Activated naive CD8-positive, alpha-beta T cell treated with anti-CD3 and anti-CD28 coated beads, Interleukin-2, amount 50 U/mL, for 24 hours (primary cell): ENCODE measurements at regions not wholly inside any gene's neighbourhood (a gene's known extent, or its start where the extent isn't known, plus 50 kb on each side); places are given as distances from the start of the nearest gene placed in this dataset.
"Not testable (repeated sequence)": the region's sequence is repeated elsewhere in the genome, so short reads cannot be mapped to it uniquely, and the experiment has no call there.

Experiments
- ATAC-seq: fragments of 150-1000 bp; cut with Tn5 transposase; one replicate; pipeline ENCODE4 v1.10.0; 2021
- DNase-seq: peaks from one replicate; pipeline ENCODE4 v3.0.0; 2021
- H3K27ac Mint-ChIP-seq: one replicate; pipeline ENCODE4 v1.8.0; 2021; ENCODE audit warnings: mild to moderate bottlenecking, mixed read lengths
- H3K27me3 Mint-ChIP-seq: one replicate; pipeline ENCODE4 v1.8.0; 2021; ENCODE audit warnings: mixed read lengths
- H3K36me3 Mint-ChIP-seq: one replicate; pipeline ENCODE4 v1.8.0; 2021; ENCODE audit warnings: low read depth, mixed read lengths
- H3K4me1 Mint-ChIP-seq: one replicate; pipeline ENCODE4 v1.8.0; 2021; ENCODE audit warnings: mixed read lengths
- H3K4me3 Mint-ChIP-seq: one replicate; pipeline ENCODE4 v1.8.0; 2021; ENCODE audit warnings: mild to moderate bottlenecking, moderate library complexity, mixed read lengths
- H3K9me3 Mint-ChIP-seq: one replicate; pipeline ENCODE4 v1.8.0; 2021; ENCODE audit warnings: mixed read lengths

GRCh38 chr2:89850881-89851582 lies 1159.6 kb downstream of the RPIA start:
- no peaks in the 10 kb centered on the region for H3K9me3 Mint-ChIP-seq
- DNase-seq (no peak), ATAC-seq (no peak)
- no peaks in the 10 kb centered on the region for H3K27me3 Mint-ChIP-seq
- no peak overlapping the region for H3K4me3 Mint-ChIP-seq
- H3K4me1 Mint-ChIP-seq, result no peaks in the 10 kb centered on the region
- no peak overlapping the region for H3K27ac Mint-ChIP-seq
- no peaks in the 10 kb centered on the region for H3K36me3 Mint-ChIP-seq

DNA sequence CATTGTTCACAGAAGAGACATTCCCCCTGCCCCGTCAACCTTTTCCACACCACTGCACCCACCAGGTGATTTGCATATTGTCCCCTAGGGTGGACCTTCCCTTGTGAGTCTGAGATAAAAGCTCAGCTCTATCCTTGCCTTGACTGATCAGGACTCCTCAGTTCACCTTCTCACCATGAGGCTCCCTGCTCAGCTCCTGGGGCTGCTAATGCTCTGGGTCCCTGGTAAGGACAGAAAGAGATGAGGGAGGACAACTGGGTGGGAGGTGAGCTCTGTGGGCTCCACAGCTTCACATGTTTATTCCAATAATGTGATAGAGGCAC lies 1160.1 kb downstream of the RPIA start:
- Mint-ChIP-seq H3K4me1 (no peaks in the 10 kb centered on the region), H3K4me3 (no peak overlapping the region), H3K27me3 (no peaks in the 10 kb centered on the region), H3K36me3 (no peaks in the 10 kb centered on the region), H3K9me3 (no peaks in the 10 kb centered on the region), H3K27ac (no peak overlapping the region)
- ATAC-seq (no peak), DNase-seq (no peak)

DNA sequence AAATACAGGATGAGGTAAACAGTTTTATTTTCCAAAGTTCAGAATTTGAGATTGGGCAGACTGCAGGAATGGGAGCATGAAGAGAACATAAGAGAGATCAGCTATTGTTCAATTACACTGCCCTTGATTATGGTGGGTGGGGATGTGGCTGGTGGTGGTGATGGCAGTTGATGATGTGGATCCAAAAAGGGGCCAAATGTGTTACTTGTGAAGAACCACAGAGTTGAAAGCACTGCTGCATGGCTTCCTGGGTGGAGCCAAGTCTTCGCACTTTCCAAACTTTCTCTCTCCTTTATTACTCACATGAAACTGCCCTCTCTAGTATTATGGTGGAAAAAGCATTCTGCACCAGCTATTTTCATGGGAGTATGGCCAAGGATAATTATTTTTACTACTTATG lies 1162.0 kb downstream of the RPIA start:
- H3K27ac Mint-ChIP-seq, ATAC-seq, H3K36me3 Mint-ChIP-seq, H3K4me3 Mint-ChIP-seq, H3K4me1 Mint-ChIP-seq, H3K9me3 Mint-ChIP-seq, H3K27me3 Mint-ChIP-seq, DNase-seq: not testable (repeated sequence)

DNA sequence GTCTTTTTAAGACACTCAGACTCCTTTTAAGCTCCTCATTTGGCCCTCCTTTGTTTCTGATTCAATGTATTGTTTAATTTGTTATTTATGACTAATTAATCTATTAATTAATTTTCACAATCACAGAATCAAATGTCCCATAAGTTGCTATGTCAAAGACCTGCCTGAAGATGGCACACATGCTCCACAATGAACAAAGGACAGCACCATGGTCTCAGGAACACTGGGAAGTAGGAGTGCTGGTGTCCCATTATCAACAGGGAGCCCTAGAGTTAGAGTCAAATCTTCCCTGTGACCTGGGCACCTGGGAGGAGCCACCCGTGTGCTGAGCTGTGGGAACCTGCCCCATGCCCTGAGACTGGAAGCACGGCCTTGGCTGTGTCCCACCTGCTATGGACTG lies 1164.3 kb downstream of the RPIA start:
- not testable (repeated sequence) for H3K4me1 Mint-ChIP-seq, H3K36me3 Mint-ChIP-seq, H3K9me3 Mint-ChIP-seq, DNase-seq, ATAC-seq, H3K27ac Mint-ChIP-seq, H3K27me3 Mint-ChIP-seq, H3K4me3 Mint-ChIP-seq

DNA sequence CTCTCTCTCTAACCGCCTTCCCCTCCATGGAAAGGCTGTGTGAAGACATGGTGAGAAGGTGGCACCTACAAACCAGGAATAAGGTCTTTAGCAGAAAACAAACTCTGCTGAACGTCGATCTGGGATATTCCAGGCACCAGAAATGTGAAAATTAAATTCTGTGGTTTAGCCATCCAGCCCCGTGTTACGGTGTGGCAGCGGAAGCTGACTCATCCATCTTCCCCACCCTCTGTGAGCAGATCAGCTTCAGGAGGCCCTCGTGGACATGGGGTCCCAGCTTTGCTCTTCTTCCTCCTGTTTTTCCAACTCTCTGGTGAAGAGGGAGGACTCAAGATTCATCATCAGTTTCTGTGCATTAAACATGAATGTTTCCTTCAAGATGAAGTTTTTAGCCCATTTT lies 1164.8 kb downstream of the RPIA start:
- H3K4me1 Mint-ChIP-seq, H3K9me3 Mint-ChIP-seq, H3K27ac Mint-ChIP-seq, ATAC-seq, H3K4me3 Mint-ChIP-seq, H3K27me3 Mint-ChIP-seq, DNase-seq, H3K36me3 Mint-ChIP-seq: not testable (repeated sequence)

DNA sequence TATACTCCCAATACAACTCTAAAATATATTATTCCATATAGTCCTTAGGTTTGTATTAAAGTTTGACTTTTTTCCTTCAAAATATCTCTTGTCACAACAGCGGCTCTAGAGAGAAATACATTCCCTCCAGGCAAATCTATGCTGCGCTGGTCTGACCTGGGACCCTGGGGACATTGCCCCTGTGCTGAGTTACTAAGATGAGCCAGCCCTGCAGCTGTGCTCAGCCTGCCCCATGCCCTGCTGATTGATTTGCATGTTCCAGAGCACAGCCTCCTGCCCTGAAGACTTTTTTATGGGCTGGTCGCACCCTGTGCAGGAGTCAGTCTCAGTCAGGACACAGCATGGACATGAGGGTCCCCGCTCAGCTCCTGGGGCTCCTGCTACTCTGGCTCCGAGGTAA lies 1170.7 kb downstream of the RPIA start:
- DNase-seq, H3K9me3 Mint-ChIP-seq, H3K36me3 Mint-ChIP-seq, H3K27ac Mint-ChIP-seq, H3K4me1 Mint-ChIP-seq, H3K4me3 Mint-ChIP-seq, H3K27me3 Mint-ChIP-seq, ATAC-seq: not testable (repeated sequence)

DNA sequence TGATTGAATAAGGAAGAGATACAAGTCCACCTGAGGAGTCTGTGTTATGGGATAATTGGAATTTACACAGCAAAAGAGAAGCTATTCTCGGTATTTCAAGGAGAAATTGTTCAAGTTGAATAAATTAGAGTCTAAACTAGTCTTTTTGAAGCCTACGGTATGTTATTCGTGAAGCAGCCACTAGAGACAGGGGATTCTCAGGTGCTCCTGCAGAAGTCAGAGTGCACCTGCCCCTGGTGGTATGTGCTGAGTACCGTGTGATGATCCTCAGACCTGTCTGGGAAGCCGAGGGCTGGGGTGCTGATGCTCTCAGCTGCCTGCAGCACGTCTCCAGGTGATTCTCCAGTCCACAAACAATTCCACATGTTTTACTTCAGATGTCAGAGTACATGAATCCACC lies 1171.7 kb downstream of the RPIA start:
- not testable (repeated sequence) for H3K27ac Mint-ChIP-seq, H3K9me3 Mint-ChIP-seq, H3K36me3 Mint-ChIP-seq, H3K27me3 Mint-ChIP-seq, ATAC-seq, H3K4me1 Mint-ChIP-seq, DNase-seq, H3K4me3 Mint-ChIP-seq

DNA sequence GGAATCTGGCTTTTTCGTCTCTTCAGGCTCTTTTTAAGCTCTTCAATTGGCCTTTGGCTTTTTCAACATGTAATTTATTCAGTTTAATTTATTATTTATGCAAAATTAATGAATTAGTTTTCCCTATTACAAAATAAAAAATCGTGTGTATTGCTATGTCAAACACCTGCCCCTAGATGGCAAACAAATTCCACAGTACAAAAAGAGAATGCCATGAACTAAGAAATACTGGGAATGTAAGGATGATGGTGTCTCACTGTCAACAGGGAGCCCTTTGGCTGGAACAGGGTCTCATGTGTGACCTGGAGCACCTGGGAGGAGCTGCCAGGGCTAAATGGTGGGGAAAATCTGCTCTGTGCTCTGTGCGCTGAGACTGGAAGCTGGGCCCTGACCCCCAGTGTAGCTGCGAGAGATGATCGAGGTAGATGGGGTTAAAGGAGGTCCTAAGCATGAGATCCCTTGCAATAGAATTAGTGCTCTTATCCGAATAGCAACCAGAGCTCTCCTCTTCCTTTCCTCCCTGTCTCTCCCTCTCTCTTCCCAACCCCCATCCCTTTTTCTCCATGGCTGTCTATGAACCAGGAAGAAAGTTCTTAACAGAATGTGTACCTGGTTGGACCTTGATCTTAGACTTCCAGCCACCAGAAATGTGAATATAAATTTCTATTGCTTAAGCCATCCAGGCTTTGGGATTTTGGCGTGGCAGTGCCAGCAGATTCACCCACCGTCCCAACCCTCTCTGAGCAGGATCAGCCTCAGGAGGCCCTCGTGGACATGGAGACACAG lies 1183.5 kb downstream of the RPIA start:
- not testable (repeated sequence) for H3K9me3 Mint-ChIP-seq, ATAC-seq, H3K27ac Mint-ChIP-seq, H3K27me3 Mint-ChIP-seq, DNase-seq, H3K4me1 Mint-ChIP-seq, H3K36me3 Mint-ChIP-seq, H3K4me3 Mint-ChIP-seq

DNA sequence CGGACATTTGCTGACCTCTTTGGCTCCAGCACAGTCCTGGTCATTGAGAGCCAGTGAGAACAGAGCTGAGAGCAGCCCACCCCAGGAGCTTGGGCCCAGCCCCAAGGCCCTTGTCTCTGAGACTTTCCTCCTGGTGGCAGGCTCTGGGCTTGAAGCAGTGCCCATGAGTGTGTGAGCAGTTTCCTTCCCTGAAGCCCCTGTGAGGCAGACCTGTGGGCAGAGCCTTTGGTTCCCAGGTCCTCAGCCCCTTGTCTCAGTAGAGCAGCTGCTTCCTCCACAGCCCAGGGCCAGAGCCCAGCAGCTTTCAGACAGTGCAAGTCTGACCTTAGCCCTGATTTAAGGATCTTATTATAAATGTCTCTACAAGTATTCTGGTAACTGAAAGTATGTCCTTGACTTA lies 1185.0 kb downstream of the RPIA start:
- H3K27me3 Mint-ChIP-seq, H3K4me3 Mint-ChIP-seq, H3K9me3 Mint-ChIP-seq, H3K36me3 Mint-ChIP-seq, DNase-seq, ATAC-seq, H3K27ac Mint-ChIP-seq, H3K4me1 Mint-ChIP-seq: not testable (repeated sequence)

DNA sequence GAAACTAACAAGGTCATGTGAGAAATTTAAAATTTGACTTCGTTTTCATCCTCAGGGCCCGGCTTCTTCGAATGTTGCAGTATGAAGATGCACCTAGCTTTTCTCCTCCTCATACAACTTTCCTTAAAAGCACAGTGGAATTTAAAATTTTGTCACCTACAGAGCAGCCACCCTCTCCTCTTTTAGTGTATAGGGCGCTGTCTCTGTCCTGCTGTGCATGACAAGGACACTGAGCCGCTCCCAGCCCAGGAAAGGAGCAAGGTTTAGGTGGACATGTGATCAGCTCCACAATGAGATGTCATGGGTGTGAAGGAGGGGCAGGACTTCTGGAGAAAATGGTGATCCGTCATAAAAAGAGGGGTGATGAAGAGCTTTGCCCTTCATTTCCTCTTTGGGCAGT lies 1185.4 kb downstream of the RPIA start:
- H3K4me3 Mint-ChIP-seq, H3K4me1 Mint-ChIP-seq, H3K36me3 Mint-ChIP-seq, H3K27ac Mint-ChIP-seq, H3K9me3 Mint-ChIP-seq, ATAC-seq, DNase-seq, H3K27me3 Mint-ChIP-seq: not testable (repeated sequence)

- not testable (repeated sequence) for H3K4me1 Mint-ChIP-seq, DNase-seq, H3K36me3 Mint-ChIP-seq, H3K27ac Mint-ChIP-seq, ATAC-seq, H3K27me3 Mint-ChIP-seq, H3K4me3 Mint-ChIP-seq, H3K9me3 Mint-ChIP-seq
Observed at GRCh38 chr2:89882880-89883279, 1191.4 kb downstream of the RPIA start.

GRCh38 chr2:89883624-89884023 lies 1192.2 kb downstream of the RPIA start:
- not testable (repeated sequence) for DNase-seq, ATAC-seq, H3K9me3 Mint-ChIP-seq, H3K36me3 Mint-ChIP-seq, H3K27me3 Mint-ChIP-seq, H3K4me1 Mint-ChIP-seq, H3K4me3 Mint-ChIP-seq, H3K27ac Mint-ChIP-seq

GRCh38 chr2:89885071-89885470 lies 1193.6 kb downstream of the RPIA start:
- ATAC-seq, H3K9me3 Mint-ChIP-seq, H3K4me3 Mint-ChIP-seq, H3K36me3 Mint-ChIP-seq, H3K4me1 Mint-ChIP-seq, H3K27ac Mint-ChIP-seq, DNase-seq, H3K27me3 Mint-ChIP-seq: not testable (repeated sequence)

DNA sequence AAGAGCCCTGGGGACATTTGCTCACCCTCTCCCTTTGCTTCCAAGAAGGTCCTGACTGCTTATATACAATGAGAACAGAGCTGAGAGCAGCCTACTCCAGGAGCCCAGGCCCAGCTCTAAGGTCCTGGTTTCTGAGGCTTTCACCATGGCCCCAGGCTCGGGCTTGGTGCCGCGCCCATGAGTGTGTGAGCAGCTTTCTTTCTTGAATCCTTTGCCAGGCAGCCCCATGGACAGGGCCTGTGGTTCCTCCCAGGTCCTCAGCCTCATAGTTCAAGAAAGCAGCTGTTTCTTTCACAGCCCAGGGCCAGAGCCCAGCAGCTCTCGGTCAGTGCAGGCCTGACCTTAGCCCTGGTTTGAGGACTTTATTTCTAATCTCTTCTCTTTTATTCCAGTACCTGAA lies 1197.2 kb downstream of the RPIA start:
- H3K4me1 Mint-ChIP-seq, H3K27ac Mint-ChIP-seq, H3K36me3 Mint-ChIP-seq, H3K9me3 Mint-ChIP-seq, H3K4me3 Mint-ChIP-seq, DNase-seq, ATAC-seq, H3K27me3 Mint-ChIP-seq: not testable (repeated sequence)

- H3K27me3 Mint-ChIP-seq, H3K4me3 Mint-ChIP-seq, DNase-seq, ATAC-seq, H3K27ac Mint-ChIP-seq, H3K36me3 Mint-ChIP-seq, H3K9me3 Mint-ChIP-seq, H3K4me1 Mint-ChIP-seq: not testable (repeated sequence)
Observed at GRCh38 chr2:89890185-89890773, 1198.8 kb downstream of the RPIA start.
